Activated CD8-positive, alpha-beta memory T cell treated with anti-CD3 and anti-CD28 coated beads for 36 hours (primary cell): ENCODE measurements at regions not wholly inside any gene's neighbourhood (a gene's known extent, or its start where the extent isn't known, plus 50 kb on each side); places are given as distances from the start of the nearest gene placed in this dataset.

Experiments
- CTCF ChIA-PET: fragments of 350-600 bp; sonication (Branson Sonifier 250); formaldehyde crosslinking; loops from one replicate; lab custom pipeline; 2021; ENCODE audit warnings: antibody characterized with exemption; lab: Charles Lee
- POLR2A ChIA-PET: fragments of 350-600 bp; sonication (Branson Sonifier 250); formaldehyde crosslinking; loops from one replicate; lab custom pipeline; 2021; ENCODE audit warnings: antibody characterized with exemption; lab: Charles Lee

DNA sequence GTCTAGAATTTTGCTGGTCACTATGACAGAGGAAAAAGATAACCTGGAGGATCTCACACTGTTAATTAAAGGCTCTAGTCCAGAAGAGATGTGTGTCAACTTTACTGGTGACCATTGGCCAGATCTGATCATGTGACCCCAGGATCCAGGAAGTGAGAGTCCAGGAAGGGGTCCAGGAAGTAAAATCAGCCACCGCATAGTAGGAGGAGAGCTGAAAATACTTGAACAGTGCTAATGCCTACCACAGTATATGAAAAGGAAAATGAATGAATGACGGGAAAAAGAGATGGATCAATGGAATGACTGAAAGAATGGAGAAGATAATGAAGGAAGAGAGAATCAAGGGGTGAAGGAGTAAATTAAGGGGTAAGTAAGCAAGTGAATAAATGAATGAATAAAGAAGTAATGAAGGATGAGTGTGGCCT lies 415.3 kb downstream of the RPS24 start:
- POLR2A ChIA-PET: no interaction called here
- CTCF ChIA-PET: no interaction called here

DNA sequence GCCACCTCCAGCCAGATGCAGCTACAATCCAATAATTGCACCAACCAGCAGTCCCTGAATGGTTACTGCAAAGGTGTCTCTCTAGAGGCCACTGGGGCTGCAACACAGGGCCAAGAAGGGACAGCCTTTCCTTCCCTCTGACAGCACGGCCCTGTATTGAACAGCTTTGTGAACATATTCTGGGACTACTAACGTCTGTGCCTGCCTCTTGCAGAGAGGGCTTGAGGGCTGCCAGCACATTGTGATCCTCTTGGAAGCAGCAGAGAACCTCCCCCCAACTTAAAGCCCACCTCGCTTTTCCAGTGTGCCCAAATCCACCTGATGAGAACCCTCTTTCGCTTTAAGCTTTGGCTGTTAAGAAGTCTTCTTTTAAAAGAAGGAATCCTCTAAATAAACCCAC lies 415.9 kb downstream of the RPS24 start:
- CTCF ChIA-PET: no interaction called here
- POLR2A ChIA-PET: no interaction called here

DNA sequence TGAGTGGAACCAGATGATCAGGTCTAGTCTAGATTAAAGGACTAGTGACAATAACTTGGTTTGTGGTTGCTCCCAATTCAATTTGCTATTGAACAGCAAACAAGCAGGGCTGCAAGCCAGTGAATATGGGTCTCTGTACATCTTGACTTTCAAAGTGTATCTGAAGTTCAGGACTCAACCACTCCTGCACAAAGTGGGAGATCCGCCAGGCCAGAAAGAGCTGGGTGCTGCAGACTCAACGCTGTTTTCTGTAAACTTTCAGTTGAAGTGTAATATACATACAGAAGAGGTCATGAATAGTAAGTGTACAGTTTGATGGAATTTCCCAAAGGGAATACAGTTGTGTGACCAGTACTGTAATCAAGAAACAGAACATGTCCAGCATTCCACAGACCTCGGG lies 416.6 kb downstream of the RPS24 start:
- CTCF ChIA-PET: no interaction called here
- POLR2A ChIA-PET: no interaction called here

DNA sequence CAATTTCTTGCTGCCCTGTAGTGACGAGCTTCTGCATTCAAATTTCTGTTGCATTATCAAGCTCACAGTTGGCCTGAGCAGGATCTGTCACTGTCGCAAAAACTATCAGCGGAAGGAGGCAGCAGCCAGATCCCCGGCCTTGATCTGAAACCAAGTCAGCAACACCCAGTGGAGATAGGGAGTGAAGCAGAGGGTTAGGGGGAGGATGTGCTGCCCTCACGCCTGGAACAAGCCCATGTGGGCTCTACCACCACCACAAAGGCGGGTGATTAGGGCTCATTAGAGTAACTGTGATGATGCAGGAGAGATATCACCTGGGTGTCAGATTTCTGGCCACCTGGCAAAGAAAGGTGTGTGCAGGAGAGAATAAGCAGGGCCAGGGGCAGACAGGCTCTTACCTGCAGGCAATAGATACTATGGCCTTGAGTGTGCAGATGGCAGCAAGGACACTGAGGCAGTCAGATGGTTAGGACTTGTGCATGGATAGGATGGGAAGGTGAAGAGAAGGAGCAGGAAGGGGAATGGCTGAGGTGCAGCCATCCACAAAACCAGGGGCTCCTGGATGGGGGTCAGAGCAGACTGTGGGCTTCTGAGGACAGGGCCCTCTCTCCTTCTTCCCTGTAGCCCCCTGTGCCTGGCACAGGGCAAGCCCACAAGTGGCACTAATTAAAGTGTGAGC lies 417.3 kb downstream of the RPS24 start:
- POLR2A ChIA-PET: no interaction called here
- CTCF ChIA-PET: no interaction called here

DNA sequence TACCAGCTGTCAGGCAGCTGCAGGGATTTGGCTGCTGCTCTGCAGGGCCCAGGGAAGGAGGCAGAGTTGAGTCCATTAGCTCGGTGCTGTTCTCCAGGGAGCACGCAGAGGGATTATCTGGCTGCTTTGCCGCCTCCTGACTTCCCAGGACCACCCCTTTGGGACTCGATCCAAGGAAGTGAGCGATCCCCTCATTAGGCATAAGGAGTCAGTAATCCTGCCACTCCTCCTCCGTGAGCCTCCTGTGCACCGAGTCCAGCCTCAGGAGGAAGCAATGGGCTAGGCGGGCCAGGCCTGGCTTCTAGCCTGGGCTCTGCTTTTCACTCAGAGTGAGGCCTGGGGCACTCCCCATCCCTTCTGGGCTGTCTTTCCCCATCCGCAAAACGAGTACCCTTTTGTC lies 417.9 kb downstream of the RPS24 start:
- POLR2A ChIA-PET: no interaction called here
- CTCF ChIA-PET: no interaction called here

DNA sequence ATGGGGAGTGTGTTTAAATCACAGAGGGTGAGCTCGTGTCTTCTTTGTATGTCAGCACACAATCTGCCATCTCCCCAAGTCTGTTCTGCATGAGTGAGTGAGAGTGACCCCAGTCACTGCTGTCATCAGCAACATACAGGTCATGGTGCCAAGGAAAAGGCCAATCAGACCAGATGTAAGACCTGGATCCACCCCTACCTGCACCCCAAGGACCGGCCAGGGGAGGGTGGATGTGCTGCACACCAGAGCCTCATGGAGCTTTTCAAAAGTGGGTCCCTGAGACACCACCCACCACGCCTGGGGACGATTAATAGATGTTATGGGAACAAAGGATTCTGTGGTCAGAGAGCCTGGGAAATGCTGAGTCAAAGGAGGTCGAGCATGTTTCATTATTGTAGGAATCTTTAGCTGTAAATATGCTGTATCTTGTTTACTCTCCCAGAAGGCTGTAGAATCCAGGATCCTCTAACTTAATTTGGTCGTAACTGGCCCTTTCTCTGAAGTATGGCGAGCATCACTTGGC lies 420.5 kb downstream of the RPS24 start:
- POLR2A ChIA-PET: no interaction called here
- CTCF ChIA-PET: no interaction called here

DNA sequence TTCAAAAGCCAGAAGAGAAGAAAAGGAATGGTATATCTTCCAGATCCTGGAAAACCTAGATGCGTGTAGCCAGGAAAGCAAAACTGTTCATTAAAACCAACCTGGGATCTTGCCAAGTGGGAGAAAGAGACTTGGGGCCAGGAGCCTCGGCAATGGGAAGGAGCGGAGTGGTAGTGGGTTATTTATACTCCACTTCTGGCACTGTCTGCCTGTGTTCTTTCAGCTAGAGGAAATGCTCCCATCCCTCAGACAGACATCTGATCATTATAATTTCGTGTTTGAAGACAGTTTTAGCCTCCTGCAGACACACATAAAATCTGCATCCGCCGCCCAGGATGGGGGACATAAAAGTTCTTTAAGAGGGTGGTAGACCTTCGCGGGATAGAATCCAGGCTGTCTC lies 421.6 kb downstream of the RPS24 start:
- ChIA-PET CTCF (no interaction called here), POLR2A (no interaction called here)

DNA sequence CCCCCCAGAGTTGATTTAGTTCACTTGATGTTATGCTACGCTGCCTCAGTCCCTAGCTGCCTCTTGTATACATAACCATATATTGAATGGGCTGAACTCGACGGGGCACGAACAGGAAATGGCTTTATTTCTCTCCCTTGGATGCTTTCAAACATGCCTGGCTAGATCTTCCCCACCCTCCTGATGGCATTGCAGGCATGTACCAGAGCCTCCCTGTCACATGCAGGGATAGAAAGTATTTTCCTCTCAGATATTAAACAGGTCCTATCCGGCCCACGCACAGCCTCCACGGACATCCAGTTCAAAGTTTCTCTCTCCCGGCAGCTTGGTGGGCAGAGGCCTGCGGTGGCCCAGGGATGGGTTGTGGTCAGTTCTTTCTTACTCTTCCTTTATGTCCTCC lies 422.1 kb downstream of the RPS24 start:
- POLR2A ChIA-PET: no interaction called here
- CTCF ChIA-PET: no interaction called here

DNA sequence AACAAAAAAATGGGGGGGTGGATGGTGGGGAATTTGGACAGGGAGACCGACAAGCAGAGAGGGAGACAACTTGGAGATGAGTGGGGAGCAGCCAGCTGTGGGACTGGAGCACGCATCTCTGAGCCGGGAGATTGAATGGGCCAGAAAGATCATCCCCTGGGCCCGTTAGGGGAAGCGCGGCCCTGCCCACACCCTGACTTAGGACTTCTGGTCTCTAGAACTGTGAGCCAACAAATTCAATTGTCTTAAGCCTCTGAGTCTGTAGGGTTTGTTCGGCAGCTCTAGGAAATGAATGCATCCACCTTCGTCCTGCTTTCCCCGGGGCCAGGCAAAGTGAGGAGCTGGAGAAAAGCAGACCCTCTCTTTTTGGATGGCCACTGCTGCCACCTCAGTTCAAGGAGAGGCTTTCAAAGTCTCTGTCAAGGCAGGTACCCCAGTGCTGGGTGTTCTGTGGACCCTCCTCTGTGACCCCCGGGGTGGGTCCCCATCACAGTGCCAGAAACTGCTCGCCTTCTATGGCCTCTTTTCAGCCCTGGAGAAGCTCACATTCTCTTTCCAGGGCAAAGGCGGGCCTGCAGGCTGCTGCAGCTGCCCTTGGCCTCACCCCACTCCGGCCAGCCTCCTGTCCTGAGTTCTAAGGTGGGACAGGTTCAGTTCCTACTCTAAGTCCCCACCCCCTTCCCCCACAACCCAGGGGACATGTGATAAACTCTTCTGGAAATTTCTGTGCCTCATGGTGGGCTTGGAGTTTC lies 423.2 kb downstream of the RPS24 start:
- ChIA-PET POLR2A (no interaction called here), CTCF (no interaction called here)

DNA sequence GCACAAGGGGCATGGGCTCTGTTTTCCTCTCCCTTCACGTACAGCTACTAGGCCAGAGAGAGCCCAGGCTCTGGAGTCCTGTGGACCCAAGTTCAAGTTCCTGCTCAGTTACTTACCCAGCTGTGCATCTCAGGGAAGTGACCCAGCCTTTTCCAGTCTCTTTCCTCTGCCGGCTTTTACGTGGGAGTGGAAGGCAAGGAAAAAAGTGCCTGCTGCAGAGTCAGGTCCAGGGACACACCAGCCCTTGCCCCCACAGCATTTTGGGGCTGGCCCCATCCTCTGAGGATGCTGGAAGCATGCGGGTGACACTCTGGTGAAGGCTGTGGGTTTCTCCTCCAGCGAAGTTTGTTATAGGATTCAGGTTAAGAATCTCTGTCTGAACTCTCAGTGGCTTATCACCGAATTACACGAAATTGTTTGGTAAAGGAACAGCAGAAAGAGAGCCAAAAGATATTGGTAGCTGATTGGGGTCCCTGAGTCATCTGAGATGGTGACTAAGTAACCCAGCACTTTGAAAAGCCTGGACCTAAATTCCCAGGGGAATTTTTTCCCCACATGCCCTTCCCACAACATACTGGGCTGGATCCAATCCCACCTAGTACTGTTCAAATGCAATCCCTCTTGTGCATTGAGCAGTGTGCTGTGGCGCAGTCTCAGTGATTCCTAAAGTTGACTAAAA lies 424.3 kb downstream of the RPS24 start:
- POLR2A ChIA-PET: no interaction called here
- CTCF ChIA-PET: no interaction called here

DNA sequence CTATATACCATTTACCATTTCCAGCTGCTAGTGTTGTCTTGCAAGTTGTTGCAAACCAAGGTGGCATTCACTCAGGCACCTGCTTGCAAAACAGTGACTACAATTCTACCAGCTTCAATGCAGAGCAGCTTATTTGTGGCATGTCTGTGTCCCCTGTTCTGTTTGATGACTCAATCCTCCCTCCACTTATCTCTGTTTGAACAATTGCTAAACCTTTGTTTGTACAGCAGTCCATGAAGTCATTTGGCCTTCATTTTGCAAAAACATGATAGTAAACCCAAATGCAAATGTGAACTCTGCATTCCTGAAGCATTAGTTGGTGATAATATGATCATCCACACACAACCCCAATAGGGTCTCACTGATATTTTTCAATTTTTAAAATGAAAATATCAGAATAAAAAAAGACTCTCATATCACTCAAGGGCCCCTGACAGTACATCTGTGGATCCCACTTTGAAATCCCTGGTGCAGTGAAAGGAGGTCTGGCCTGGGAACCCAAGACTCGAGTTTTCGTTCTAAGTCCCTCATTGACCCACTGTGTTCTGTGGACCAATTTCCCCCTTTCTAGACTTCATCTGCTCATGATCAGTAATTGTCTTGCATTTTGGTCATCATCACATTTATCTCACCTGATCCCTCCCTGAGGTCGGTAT lies 425.4 kb downstream of the RPS24 start:
- ChIA-PET CTCF (no interaction called here), POLR2A (no interaction called here)

DNA sequence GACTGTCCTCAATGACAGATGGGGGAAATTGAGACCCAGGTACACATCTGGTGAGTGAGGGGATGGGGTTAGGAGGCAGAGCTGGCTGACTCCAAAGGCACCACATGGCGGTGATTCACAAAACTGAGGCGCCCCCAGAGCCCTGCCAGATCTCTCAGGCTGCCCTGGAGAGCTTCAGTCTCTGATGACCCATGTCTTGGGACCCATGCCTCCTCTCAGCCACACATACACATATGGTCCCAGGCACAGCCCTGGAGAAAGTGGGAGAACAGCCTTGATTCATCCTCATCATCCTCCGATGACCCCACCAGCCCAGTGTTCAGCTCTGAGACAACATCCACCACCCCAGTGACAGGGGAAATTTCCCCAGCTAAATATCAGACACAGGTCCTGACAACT lies 426.0 kb downstream of the RPS24 start:
- POLR2A ChIA-PET: no interaction called here
- CTCF ChIA-PET: interaction anchor here (0.9 kb wide), 1 partner anchor 736 kb away, joined by 4 read pairs; no protein-coding TSS in a partner anchor

DNA sequence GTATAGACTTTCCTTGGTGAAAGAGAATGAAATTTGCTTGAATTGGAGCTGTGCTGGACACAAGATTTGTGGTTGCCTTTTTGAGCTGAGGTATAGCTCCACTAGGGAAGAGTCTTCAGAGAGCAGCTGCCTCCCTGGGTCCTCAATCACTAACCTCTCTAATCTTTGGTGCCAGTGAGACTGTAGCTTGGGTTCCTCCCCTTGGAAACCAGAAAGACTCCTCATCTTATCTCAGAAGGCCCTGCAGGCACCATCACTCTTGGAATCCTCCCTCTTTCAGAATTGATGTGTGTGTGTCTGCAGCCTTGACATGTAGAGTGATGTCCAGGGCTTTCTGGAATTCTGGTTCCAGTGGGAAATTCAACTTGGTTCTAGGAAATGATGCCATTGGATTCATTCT lies 426.5 kb downstream of the RPS24 start:
- POLR2A ChIA-PET: no interaction called here
- CTCF ChIA-PET: interaction anchor here (0.9 kb wide), 1 partner anchor 735 kb away, joined by 4 read pairs; no protein-coding TSS in a partner anchor

DNA sequence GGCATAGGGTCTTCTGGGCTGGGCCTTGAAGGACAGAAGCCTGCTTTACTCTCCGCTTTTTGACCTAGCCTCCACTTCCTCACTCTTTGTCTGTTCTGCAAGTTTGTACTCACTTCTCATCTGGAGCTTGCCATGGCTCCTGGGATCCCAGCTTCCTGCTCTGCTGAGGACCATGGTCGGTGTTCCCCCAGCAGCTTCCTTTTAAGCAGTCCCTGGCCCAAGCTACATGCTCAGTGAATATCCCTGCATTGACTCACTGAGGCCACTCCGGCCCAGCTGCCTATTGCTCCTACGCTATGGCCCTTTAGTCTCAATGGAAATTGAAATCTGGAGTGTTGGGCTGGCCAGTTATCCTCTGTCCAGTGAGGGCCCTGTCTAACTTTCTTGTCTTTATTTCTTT lies 427.7 kb downstream of the RPS24 start:
- CTCF ChIA-PET: no interaction called here
- POLR2A ChIA-PET: no interaction called here

DNA sequence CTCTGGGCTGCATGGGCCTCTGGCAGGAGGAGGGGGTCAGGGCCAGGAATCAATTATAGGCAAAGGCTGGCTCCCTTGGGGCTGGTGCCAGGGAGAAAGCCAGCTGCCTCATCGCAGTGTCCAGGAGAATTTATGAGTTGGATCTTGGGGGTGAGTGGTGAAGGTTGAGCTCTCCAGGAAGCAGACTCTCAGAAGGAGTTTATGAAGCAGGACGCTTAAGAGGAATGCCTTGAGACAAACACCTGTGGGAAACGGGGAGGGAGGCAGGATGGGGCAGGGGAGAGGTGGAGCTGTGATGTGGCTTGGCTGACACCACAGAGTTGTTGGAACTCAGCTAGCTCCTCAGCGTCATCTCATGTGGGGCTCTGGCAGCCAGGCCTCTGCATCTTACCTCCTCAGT lies 428.5 kb downstream of the RPS24 start:
- ChIA-PET POLR2A (no interaction called here), CTCF (no interaction called here)

DNA sequence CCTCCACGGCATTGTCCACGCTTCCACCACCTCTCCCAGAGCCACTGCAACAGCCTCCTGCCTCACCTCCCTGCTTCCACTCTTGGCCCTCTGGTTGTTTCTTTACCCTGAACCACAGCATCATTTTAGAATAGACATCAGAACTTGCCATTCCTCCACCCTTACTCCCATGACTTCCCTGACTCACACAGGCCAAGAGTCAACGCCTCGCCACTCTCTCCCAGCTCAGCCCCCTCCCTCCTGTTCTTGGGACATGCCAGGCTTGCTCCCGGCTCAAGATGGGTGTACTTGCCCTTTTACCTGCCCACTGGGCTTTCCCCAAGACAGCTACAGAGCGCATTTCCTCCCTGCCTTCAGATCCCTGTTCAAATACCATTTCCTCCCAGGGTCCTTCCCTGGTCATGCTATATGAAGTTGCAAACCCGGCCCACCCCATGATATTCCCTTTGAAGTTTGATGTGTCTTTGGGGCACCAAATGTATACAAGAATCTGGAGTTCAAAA lies 429.1 kb downstream of the RPS24 start:
- CTCF ChIA-PET: no interaction called here
- POLR2A ChIA-PET: no interaction called here

DNA sequence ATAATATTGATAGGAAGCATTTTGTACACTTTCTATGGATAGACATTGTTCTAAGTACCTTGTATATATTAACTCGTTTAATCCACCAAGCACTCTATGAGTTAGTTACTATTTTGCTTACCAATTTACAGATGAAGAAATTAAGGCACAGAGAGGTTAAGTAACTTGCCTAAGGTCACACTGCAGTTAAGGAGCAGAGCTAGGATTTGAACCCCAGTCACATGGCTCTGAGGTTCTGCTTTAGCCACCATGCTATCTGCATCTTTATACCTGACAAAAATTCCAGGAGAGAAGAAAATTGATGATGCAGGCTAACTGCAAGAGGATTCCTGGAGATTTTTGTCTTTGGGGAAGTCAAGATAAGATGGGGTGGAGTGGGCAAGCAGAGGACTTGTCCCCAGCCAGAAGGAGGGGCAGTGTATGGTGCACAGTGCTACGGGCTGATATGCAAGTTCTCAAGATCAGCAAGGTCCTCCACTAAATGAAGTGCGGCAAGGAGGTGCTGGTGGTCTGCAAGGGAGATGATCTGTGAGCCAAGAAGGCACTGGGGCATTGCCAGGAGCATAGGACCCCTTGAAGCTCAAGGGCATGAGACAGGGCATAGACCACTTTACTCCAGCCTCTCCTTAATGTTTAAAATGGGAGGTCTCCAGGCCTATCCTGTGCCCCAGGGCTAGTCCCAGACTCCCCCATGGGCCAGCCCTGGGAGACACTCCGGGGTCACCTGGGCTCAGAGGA lies 430.6 kb downstream of the RPS24 start:
- ChIA-PET CTCF (no interaction called here), POLR2A (no interaction called here)

DNA sequence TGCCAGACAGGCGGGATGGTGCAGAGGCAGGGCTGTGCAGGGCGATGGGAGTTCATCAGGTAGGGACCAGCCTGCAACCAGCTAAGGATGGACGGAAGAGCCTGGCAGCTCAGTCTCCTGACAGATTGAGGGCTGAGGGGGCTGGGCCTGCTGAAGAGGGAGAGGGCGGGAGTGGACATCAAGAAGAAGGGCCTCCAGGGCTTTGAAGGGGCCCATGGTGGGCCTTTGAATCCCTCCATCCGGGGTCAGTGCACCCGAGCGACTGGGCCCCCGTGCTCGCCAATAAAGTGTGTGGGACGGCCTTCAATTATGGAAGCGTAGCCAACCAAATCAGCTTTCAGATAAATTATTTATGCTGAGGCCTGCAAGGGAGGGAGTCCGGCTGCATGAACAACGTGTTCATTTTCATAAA lies 431.2 kb downstream of the RPS24 start:
- ChIA-PET POLR2A (no interaction called here), CTCF (no interaction called here)

DNA sequence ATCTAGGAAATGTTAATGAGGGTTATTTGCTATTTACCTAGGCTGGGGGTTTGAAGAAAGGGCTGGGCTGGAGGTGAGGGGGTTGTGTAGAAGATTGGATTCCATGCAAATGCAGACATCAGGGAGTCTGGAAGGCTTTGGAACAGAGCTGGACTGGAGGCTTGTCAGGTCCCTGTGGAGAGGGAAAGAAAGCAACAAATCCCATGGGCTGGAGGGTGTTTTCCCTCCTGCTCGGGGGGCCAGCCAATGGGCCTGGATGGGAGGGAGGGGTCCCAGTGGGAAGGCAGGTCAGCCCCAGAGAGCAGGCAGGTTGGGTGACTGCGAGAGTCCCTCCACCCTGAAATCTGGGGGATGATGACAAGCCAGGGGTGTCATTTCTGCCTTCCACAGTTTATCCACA lies 431.8 kb downstream of the RPS24 start:
- CTCF ChIA-PET: no interaction called here
- POLR2A ChIA-PET: no interaction called here
